Glomerular visceral epithelial cell (primary cell): ENCODE measurements at regions not wholly inside any gene's neighbourhood (a gene's known extent, or its start where the extent isn't known, plus 50 kb on each side); places are given as distances from the start of the nearest gene placed in this dataset.

Experiments used
- DNase-seq: peaks from one replicate; pipeline ENCODE4 v3.0.0-alpha.2; 2016; ENCODE audit errors: extremely low spot score

- no peak for DNase-seq
These were observed 105.5 kb upstream of the CPLX2 start for GRCh38 chr5:175765858-175766257.

DNA sequence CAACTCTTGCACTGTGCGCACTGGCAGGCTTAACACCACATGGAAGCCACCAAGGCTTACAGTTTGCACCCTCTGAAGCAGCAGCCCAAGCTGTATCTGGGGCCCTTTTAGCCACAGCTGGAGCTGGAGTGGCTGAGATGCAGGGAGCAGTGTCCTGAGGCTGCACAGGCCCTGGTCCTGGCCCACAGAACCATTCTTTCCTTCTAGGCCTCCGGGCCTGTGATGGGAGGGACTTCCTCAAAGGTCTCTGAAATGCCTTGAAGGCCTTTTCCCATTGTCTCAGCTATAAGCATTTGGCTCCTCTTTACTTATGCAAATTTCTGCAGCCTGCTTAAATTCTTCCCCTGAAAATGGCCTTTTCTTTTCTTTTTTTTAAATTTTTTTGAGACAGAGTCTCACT is 104.4 kb upstream of the CPLX2 start:
- DNase-seq: no peak

GRCh38 chr5:175772747-175773533 is 98.4 kb upstream of the CPLX2 start:
- DNase-seq: no peak

DNA sequence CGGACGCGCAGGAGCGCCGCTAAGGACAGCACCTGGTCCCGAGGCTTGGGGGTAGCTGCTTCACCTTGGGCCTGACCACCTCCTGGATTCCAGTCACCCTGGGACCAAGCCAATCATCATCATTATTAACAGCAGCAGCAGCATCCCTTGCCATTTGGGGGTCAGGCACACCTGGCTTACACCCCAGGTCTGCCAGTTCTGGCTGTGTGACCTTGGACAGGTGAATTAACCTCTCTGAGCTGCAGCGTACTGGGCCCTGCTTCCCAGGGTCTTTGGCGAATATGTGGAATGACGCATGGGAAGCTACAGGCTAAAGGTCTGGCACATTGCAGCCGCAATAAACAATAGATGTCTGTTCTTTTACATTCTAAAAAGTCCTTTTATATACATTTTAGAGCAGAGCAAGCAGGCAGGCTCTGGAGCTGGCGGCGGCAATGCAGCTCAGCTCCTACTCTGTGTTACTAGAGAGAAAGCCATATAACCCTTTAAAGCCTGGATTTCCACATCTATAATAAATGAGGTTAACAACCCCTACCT is 97.8 kb upstream of the CPLX2 start:
- DNase-seq: no peak

DNA sequence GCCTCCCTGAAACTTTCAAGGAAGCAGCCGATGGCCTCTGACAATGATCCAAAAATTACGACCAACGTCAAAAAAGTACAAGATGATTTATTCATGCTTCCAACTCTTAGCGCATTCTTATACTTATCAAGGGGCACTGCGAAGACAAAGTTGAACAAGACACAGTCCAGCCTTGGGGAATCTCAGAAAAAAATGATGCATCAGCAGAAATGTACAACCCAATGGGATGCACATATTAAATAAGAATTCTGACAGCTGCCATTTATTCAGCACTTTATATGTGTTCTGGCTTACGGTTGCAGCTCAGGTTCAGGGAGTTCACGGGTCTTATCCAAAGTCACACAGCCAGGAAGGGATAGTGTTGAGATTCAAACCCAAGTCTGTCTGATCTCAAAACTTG is 96.0 kb upstream of the CPLX2 start:
- DNase-seq: no peak

- DNase-seq: peak; percentile 6
These were observed 92.4 kb upstream of the CPLX2 start for GRCh38 chr5:175778951-175779503.

GRCh38 chr5:175783739-175784138 is 87.6 kb upstream of the CPLX2 start:
- no peak for DNase-seq

- DNase-seq: no peak
These were observed 87.1 kb upstream of the CPLX2 start for GRCh38 chr5:175784230-175784629.

GRCh38 chr5:175785681-175786080 is 85.7 kb upstream of the CPLX2 start:
- DNase-seq: no peak

DNA sequence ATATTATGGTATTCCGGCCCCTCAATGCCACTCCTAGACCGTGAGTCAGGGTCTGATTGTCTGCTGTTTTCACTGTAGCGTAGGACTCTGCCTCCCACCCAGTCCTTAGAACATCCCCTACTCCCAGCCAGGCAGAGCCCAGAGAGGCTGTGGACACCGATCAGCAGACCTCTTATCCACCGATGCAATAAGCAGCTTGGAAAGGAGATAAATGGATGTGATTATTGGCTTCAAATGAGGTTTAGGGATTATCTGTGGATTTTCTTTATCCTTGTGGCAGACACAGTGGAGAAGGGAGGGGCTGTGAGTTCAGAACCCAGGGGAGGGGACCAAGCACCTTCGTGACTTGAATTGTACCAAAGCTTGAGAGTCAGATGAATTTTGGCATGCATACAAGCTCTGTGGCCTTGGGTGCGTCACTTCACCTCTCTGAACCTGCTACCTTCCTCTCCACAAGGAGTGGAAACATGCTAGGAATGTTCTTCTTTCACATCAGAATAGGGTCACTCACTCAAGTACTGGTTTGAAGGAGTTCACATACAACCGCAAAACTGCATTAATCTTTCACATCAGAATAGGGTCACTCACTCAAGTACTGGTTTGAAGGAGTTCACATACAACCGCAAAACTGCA is 83.1 kb upstream of the CPLX2 start:
- DNase-seq: no peak

DNA sequence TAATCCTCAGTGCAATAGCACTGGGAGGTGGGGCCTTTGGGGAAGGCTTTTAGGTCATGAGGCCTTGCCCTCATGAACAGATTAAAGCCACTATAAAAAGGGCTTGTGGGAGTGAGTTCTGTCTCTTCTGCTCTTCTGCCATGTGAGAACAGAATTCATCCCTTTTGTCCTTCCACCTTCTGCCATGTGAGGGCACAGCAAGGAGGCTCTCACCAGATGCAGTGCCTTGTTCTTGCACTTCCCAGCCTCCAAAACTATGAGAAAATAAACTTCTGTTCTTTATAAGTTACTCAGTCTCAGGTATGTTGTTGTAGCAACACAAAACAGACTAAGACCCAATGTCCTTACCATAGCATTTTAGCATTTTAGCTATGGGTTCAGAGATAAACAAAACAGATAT is 81.7 kb upstream of the CPLX2 start:
- DNase-seq: no peak

GRCh38 chr5:175790796-175791195 is 80.6 kb upstream of the CPLX2 start:
- DNase-seq: no peak

DNA sequence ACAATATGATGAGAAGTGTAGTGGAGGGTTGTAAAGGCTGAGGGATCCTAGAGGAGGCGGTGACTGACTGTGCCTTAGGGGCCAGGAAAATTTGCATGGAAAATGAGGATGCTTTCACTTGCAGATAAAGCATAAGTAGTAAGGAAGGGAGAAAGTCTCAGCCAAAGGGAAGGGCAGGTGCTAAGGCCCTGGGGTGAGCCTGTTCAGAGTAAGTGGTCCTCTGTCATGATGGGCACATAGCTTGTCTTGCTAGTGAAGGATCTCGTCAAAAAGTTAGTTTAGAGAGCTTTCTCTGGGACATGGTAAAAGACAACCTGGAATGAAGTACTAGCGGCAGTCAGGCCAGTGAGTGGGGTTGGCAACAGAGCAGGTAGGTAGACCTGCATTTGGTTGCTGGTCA is 75.4 kb upstream of the CPLX2 start:
- DNase-seq: no peak

- peak; percentile 71 for DNase-seq
These were observed 74.6 kb upstream of the CPLX2 start for GRCh38 chr5:175796536-175797499.

GRCh38 chr5:175797521-175798038 is 73.8 kb upstream of the CPLX2 start:
- no peak for DNase-seq

DNA sequence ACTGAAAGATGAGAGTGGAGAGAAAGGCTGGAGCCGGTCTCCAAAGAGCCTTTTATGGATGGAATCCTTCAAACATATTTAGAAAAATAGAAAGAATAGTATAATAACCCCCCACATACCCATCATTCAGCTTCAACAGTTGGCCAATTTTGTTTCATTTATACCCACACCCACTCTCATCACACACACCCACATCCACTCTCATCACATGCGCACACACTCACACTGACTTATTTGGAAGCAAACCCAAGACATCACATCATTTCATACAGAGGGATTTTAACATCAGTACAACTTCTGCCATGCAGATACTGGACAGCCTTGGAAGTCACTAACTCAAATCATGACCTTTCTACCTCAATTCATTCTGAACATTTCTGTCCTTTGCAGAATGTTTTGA is 72.8 kb upstream of the CPLX2 start:
- DNase-seq: no peak

GRCh38 chr5:175800656-175801081 is 70.7 kb upstream of the CPLX2 start:
- DNase-seq: no peak

DNA sequence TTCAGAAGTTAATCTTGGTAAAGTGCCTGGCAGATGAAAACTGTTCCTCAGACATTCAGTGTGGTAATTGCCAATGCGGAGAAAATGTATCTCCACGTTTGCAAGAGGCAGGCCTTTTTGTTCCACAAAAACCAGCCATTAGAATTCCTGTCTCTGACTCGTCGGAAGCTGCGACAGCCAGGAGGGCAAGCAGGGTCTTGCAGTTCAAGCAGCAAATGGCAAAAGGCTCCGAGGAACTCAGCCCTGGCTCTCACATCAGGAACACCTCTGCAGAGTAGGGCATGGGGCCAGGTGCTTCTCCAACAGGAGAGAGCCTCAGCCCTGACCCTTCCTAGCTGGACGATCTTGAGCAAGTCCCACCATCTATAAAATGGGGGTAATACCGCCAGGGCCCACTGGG is 69.0 kb upstream of the CPLX2 start:
- no peak for DNase-seq

- no peak for DNase-seq
These were observed 68.1 kb upstream of the CPLX2 start for GRCh38 chr5:175803254-175803653.

- DNase-seq: no peak
These were observed 67.5 kb upstream of the CPLX2 start for GRCh38 chr5:175803736-175804454.
